Gastrocnemius medialis (tissue), 4 donors: ENCODE measurements at regions not wholly inside any gene's neighbourhood (a gene's known extent, or its start where the extent isn't known, plus 50 kb on each side); places are given as distances from the start of the nearest gene placed in this dataset.

Experiments
- ATAC-seq, 2 donors: fragments of 150-250 bp; one replicate each; pipeline ENCODE4 v1.9.1; 2016
- DNase-seq, 2 donors: peaks; one replicate each; pipeline ENCODE4 v3.0.0-alpha.2; 2019
- H3K27ac ChIP-seq, 4 donors: fragments of 200-600 bp; sonication (generic); 1 replicate in 1 of 4; 2 replicates in 3 of 4; pipeline ENCODE4 v1.5.1; 2016 to 2018; ENCODE audit warnings: mild to moderate bottlenecking in 2 of 4, moderate library complexity in 1 of 4
- H3K27me3 ChIP-seq, 3 donors: fragments of 200-600 bp; sonication (generic) in 2 of 3; 1 replicate in 1 of 3; 2 replicates in 2 of 3; pipeline versions ENCODE4 v1.5.1 to v1.6.0; 2016 to 2019; ENCODE audit warnings: mild to moderate bottlenecking in 1 of 3, moderate library complexity in 1 of 3
- H3K36me3 ChIP-seq, 2 donors: fragments of 200-600 bp; sonication (generic) in 1 of 2; one replicate each; pipeline ENCODE4 v1.5.1; 2017 to 2018
- H3K4me1 ChIP-seq, 2 donors: fragments of 200-600 bp; sonication (generic) in 1 of 2; one replicate each; pipeline ENCODE4 v1.5.1; 2016 to 2017; ENCODE audit warnings: mild to moderate bottlenecking in 2 of 2
- H3K4me3 ChIP-seq, 4 donors: fragments of 200-600 bp; sonication (generic) in 3 of 4; 1 replicate in 1 of 4; 2 replicates in 3 of 4; pipeline ENCODE4 v1.5.1; 2016 to 2019; ENCODE audit warnings: mild to moderate bottlenecking in 2 of 4
- H3K9me3 ChIP-seq, 3 donors: fragments of 200-600 bp; sonication (generic) in 2 of 3; 1 replicate in 1 of 3; 2 replicates in 2 of 3; pipeline ENCODE4 v1.5.1; 2016 to 2019
- POLR2A ChIP-seq, 2 donors: fragments of 450-650 bp; IDR thresholded peaks; one replicate each; pipeline ENCODE4 v1.6.1; 2017; ENCODE audit warnings: antibody characterized with exemption in 2 of 2, mild to moderate bottlenecking in 2 of 2, moderate library complexity in 2 of 2
- in situ Hi-C, 4 donors: fragments of 200-750 bp; cut with MboI; loops; one replicate each; pipeline versions ENCODE4 v1.15.0 to v1.8.0; 2017; ENCODE audit warnings: low sequenced_read_pairs in 4 of 4
- intact Hi-C: fragments of 100-400 bp; cut with DNase I; formaldehyde crosslinking; loops from one replicate; pipeline ENCODE4 v1.15.1; 2023; ENCODE audit warnings: low total_unique reads
- TF ChIP-seq, protein P1 (sequence below), 5 experiments: fragments of 450-650 bp in 3 of 5; fragments of 200-600 bp in 2 of 5; sonication (generic) in 2 of 5; IDR thresholded peaks in 4 of 5; conservative IDR thresholded peaks in 1 of 5; 1 replicate in 4 of 5; 2 replicates in 1 of 5; pipeline ENCODE4 v1.5.1; 2016 to 2019; ENCODE audit warnings: antibody characterized with exemption in 5 of 5, mild to moderate bottlenecking in 3 of 5, moderate library complexity in 3 of 5

DNA sequence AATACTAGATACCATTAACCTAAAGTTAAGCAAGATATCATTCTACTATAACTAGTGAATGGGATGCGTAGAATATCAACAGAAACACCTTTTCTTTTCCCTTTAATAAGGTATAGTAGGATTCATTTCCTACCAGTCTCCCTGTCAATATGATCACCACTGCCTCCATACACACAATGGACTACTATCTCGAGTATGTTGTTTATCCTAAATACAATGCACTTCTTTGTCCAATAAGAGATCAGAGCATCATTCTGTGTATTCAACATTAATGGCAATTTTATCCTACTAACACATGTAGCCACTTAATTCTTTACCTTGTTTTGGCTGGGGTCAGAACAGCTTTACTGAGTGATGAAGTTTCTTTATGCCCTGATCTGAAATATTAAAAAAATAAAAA is 276.3 kb downstream of the TFEC start:
- Histone ChIP-seq H3K9me3 (no peaks in the 10 kb centered on the region), H3K27me3 (no peaks in the 10 kb centered on the region), H3K4me1 (no peaks in the 10 kb centered on the region), H3K36me3 (no peaks in the 10 kb centered on the region), H3K4me3 (no peak overlapping the region), H3K27ac (no peak overlapping the region)
- no peak for ATAC-seq
- DNase-seq = no peak
- intact Hi-C loops = no loop called here
- TF ChIP-seq POLR2A (IDR thresholded peaks at IDR 0.05) = no peak
- in situ Hi-C loops = no loop called here

DNA sequence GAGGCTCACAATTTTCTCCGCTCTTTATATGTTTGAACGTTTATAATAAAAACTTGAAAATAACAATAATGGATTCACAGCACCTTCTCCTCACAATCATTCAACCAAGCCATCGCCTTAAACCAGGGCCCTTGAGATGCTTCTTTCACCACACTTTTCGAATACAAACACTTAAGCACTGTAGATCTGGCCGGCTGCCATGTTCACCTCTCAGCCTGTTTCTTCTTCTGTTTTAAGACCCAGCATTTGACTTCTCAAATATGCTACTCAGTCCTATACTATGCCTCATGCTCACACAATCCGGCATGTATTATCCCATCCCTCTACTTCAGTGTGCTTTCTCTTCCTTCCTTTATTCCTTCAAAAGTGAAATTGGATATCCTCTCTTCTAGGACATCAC is 280.6 kb downstream of the TFEC start:
- Histone ChIP-seq H3K27ac (no peak overlapping the region), H3K4me3 (no peak overlapping the region), H3K36me3 (no peaks in the 10 kb centered on the region), H3K27me3 (no peaks in the 10 kb centered on the region), H3K9me3 (no peaks in the 10 kb centered on the region), H3K4me1 (no peaks in the 10 kb centered on the region)
- intact Hi-C loops (no loop called here), in situ Hi-C loops (no loop called here)
- ATAC-seq = no peak
- no peak for DNase-seq
- no peak for TF ChIP-seq POLR2A (IDR thresholded peaks at IDR 0.05)
- TF ChIP-seq, protein P1, sequence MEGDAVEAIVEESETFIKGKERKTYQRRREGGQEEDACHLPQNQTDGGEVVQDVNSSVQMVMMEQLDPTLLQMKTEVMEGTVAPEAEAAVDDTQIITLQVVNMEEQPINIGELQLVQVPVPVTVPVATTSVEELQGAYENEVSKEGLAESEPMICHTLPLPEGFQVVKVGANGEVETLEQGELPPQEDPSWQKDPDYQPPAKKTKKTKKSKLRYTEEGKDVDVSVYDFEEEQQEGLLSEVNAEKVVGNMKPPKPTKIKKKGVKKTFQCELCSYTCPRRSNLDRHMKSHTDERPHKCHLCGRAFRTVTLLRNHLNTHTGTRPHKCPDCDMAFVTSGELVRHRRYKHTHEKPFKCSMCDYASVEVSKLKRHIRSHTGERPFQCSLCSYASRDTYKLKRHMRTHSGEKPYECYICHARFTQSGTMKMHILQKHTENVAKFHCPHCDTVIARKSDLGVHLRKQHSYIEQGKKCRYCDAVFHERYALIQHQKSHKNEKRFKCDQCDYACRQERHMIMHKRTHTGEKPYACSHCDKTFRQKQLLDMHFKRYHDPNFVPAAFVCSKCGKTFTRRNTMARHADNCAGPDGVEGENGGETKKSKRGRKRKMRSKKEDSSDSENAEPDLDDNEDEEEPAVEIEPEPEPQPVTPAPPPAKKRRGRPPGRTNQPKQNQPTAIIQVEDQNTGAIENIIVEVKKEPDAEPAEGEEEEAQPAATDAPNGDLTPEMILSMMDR (IDR thresholded peaks at IDR 0.05 in 4 of 5, conservative IDR thresholded peaks at IDR 0.05 in 1 of 5) = no peak

DNA sequence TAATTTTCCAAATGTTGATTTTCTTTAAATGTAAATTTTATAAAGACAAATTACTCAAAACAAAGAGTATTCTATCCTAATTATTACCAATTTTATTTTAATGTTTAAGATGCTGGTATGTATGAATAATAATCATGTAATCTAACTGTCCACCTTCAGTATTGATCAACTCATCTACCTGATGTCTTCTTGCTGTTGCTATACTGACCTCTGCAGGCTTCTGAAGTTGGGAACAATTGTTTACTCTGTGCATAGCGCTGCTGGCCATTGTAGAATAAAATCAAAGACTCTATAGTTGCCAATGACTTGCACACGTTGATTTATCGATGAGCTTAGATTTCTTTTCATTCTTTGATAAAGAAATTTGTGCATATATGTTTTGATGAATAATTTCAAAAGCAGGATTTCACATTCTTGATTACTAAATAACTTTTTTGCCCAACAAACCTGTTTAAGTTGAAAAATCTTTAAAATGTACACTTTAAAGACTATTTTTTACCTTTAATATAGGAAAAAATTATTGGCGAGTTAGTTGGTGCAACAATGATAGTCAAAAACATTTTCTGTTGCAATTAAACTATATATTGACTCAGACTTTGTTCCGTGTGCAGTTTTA is 282.3 kb downstream of the TFEC start:
- no peak for TF ChIP-seq POLR2A (IDR thresholded peaks at IDR 0.05)
- TF ChIP-seq, protein P1 (IDR thresholded peaks at IDR 0.05 in 4 of 5, conservative IDR thresholded peaks at IDR 0.05 in 1 of 5) = no peak
- H3K9me3 ChIP-seq = no peaks in the 10 kb centered on the region
- DNase-seq (no peak), ATAC-seq (no peak)
- intact Hi-C loops = no loop called here
- in situ Hi-C loops = no loop called here
- H3K4me1 ChIP-seq = no peaks in the 10 kb centered on the region
- no peaks in the 10 kb centered on the region for H3K36me3 ChIP-seq
- no peak overlapping the region for H3K27ac ChIP-seq
- H3K4me3 ChIP-seq = no peak overlapping the region
- no peaks in the 10 kb centered on the region for H3K27me3 ChIP-seq

DNA sequence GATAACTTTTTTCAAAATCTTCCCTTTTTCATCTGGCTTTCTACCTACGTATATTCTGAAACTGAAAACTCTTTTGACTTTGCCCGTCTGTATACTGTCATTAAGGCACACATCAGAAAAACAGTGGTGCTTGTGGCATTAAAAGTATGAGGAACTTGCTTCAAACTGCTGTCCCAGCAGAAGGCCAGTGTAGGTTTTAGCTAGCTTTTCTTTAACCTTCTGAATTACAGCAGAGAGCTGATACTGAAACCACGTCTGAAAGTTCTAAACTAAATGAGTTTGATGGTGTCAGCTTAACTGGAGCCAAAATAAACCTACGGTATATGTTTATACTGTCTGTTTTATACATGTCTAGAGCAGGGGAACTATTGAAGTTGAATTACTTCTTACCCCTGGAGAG is 283.4 kb downstream of the TFEC start:
- ATAC-seq (no peak), DNase-seq (no peak)

DNA sequence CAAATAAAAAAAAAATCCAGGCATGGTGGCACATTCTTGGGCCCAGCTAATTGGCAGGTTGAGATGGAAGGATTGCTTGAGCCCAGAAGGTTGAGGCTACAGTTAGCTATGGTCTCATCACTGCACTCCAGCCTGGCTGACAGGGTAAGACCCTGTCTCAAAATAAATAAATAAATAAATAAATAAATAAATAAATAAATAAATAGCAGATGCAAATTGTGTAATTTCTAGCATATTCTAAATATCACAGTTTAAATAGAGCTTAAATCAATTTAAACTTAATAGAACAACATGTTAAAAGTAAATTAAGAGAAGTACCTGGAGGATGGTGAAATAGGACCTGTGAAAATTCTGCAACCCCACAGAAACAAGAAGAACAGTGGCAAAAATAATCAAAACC is 290.5 kb downstream of the TFEC start:
- Histone ChIP-seq H3K4me3 (no peak overlapping the region), H3K27ac (no peak overlapping the region), H3K4me1 (no peaks in the 10 kb centered on the region), H3K9me3 (no peaks in the 10 kb centered on the region), H3K27me3 (no peaks in the 10 kb centered on the region), H3K36me3 (no peaks in the 10 kb centered on the region)
- TF ChIP-seq, protein P1 (IDR thresholded peaks at IDR 0.05 in 4 of 5, conservative IDR thresholded peaks at IDR 0.05 in 1 of 5) = no peak
- TF ChIP-seq POLR2A (IDR thresholded peaks at IDR 0.05) = no peak
- ATAC-seq (no peak), DNase-seq (no peak)
- in situ Hi-C loops (no loop called here), intact Hi-C loops (no loop called here)

More for the DNA sequence above, 283.4 kb downstream of the TFEC start:
- intact Hi-C loops (no loop called here), in situ Hi-C loops (no loop called here)
- no peak overlapping the region for H3K4me3 ChIP-seq
- no peaks in the 10 kb centered on the region for H3K27me3 ChIP-seq
- H3K36me3 ChIP-seq = no peaks in the 10 kb centered on the region
- H3K4me1 ChIP-seq = no peaks in the 10 kb centered on the region
- no peaks in the 10 kb centered on the region for H3K9me3 ChIP-seq
- TF ChIP-seq, protein P1 (IDR thresholded peaks at IDR 0.05 in 4 of 5, conservative IDR thresholded peaks at IDR 0.05 in 1 of 5) = no peak
- no peak for TF ChIP-seq POLR2A (IDR thresholded peaks at IDR 0.05)
- no peak overlapping the region for H3K27ac ChIP-seq
